GM23248 (cell line): ENCODE measurements at regions not wholly inside any gene's neighbourhood (a gene's known extent, or its start where the extent isn't known, plus 50 kb on each side); places are given as distances from the start of the nearest gene placed in this dataset.

ENCODE experiments used
- DNase-seq: peaks from one replicate; pipeline ENCODE4 v3.0.0-alpha.2; 2015
- H2AFZ ChIP-seq: fragments of 200-600 bp; sonication (generic); 2 replicates; pipeline ENCODE4 v1.6.1; 2016; ENCODE audit warnings: antibody characterized with exemption
- H3F3A ChIP-seq: fragments of 200-600 bp; sonication (generic); 2 replicates; pipeline ENCODE4 v1.6.1; 2016; ENCODE audit warnings: mild to moderate bottlenecking, antibody characterized with exemption, mixed run types; ENCODE audit not compliant: insufficient read depth
- H3K27ac ChIP-seq: fragments of 200-600 bp; sonication (generic); 2 replicates; pipeline ENCODE4 v1.5.1; 2016; ENCODE audit warnings: mild to moderate bottlenecking
- H3K27me3 ChIP-seq: fragments of 200-600 bp; sonication (generic); replicated peaks from 2 replicates; pipeline ENCODE4 v1.6.1; 2016; ENCODE audit warnings: mild to moderate bottlenecking; ENCODE audit not compliant: insufficient read depth
- H3K36me3 ChIP-seq: fragments of 200-600 bp; sonication (generic); 2 replicates; pipeline ENCODE4 v1.6.1; 2016; ENCODE audit warnings: low read depth, mild to moderate bottlenecking
- H3K4me1 ChIP-seq: fragments of 200-600 bp; sonication (generic); 2 replicates; pipeline ENCODE4 v1.6.1; 2016; ENCODE audit warnings: mild to moderate bottlenecking; ENCODE audit not compliant: insufficient read depth
- H3K4me2 ChIP-seq: fragments of 200-600 bp; sonication (generic); one replicate; pipeline ENCODE4 v1.6.1; 2016; ENCODE audit warnings: mild to moderate bottlenecking; ENCODE audit not compliant: unreplicated experiment
- H3K4me3 ChIP-seq: fragments of 200-600 bp; sonication (generic); 2 replicates; pipeline ENCODE4 v1.5.1; 2016; ENCODE audit warnings: mild to moderate bottlenecking
- H3K79me2 ChIP-seq: fragments of 200-600 bp; sonication (generic); 2 replicates; pipeline ENCODE4 v1.6.1; 2016; ENCODE audit warnings: mild to moderate bottlenecking; ENCODE audit not compliant: insufficient read depth
- H3K9ac ChIP-seq: fragments of 200-600 bp; sonication (generic); 2 replicates; pipeline ENCODE4 v1.6.1; 2016; ENCODE audit warnings: mild to moderate bottlenecking
- H3K9me2 ChIP-seq: fragments of 200-600 bp; sonication (generic); 2 replicates; pipeline ENCODE4 v1.6.1; 2016; ENCODE audit warnings: mixed run types, mild to moderate bottlenecking, moderate library complexity; ENCODE audit not compliant: insufficient read depth
- H3K9me3 ChIP-seq: fragments of 200-600 bp; sonication (generic); one replicate; pipeline ENCODE4 v1.6.1; 2017; ENCODE audit warnings: low read depth
- H4K20me1 ChIP-seq: fragments of 200-600 bp; sonication (generic); 2 replicates; pipeline ENCODE4 v1.6.0; 2016; ENCODE audit not compliant: insufficient read depth
- EZH2 ChIP-seq: fragments of 200-600 bp; sonication (generic); IDR thresholded peaks from 2 replicates; pipeline ENCODE4 v1.6.1; 2018; ENCODE audit warnings: antibody characterized with exemption, mild to moderate bottlenecking; ENCODE audit not compliant: insufficient read depth, poor library complexity, severe bottlenecking
- EZH2phosphoT487 ChIP-seq: fragments of 200-600 bp; sonication (generic); IDR thresholded peaks from 2 replicates; pipeline ENCODE4 v1.6.1; 2018; ENCODE audit warnings: antibody characterized with exemption, moderate library complexity, mild to moderate bottlenecking, low read depth; ENCODE audit not compliant: insufficient read depth
- WGBS, 2 experiments: methylation state at CpG; one replicate each; pipeline ENCODE4 v1.1.6; 2015 to 2017; ENCODE audit warnings: low lambda C conversion rate in 2 of 2, low coverage in 1 of 2; ENCODE audit errors: missing lambda C conversion rate in 2 of 2; 5-methylcytosine and 5-hydroxymethylcytosine counted together
- in situ Hi-C: fragments of 300-500 bp; cut with MboI; formaldehyde crosslinking; loops from 2 replicates; pipeline ENCODE4 v1.15.0; 2020

GRCh38 chr3:76561494-76562236 lies 478.2 kb upstream of the ROBO2 start:
- DNase-seq: no peak
- H3K36me3 ChIP-seq: no peaks in the 10 kb centered on the region
- WGBS, 2 experiments: 61 to 67% methylated on average over 2 of the region's 2 CpGs
- H3K4me2 ChIP-seq: no peak overlapping the region
- no peaks in the 10 kb centered on the region for H3K4me1 ChIP-seq
- no peaks in the 10 kb centered on the region for H3K79me2 ChIP-seq
- H2AFZ ChIP-seq: no peak overlapping the region
- no peak overlapping the region for H3K4me3 ChIP-seq
- in situ Hi-C loops: loop anchor here (10.0 kb wide), 1 partner anchor 197 kb away; no protein-coding TSS in a partner anchor
- H3K9me3 ChIP-seq: no peaks in the 10 kb centered on the region
- H3K9me2 ChIP-seq: no peaks in the 10 kb centered on the region
- H3K9ac ChIP-seq: no peak overlapping the region
- no peaks in the 10 kb centered on the region for H3K27me3 ChIP-seq
- no peaks in the 10 kb centered on the region for H3F3A ChIP-seq
- no peaks in the 10 kb centered on the region for H4K20me1 ChIP-seq
- TF ChIP-seq EZH2 (no peak), EZH2phosphoT487 (no peak)
- no peak overlapping the region for H3K27ac ChIP-seq

GRCh38 chr3:76565496-76566210 lies 474.2 kb upstream of the ROBO2 start:
- no peaks in the 10 kb centered on the region for H3K4me1 ChIP-seq
- in situ Hi-C loops: loop anchor here (10.0 kb wide), 1 partner anchor 201 kb away; no protein-coding TSS in a partner anchor
- no peaks in the 10 kb centered on the region for H3K27me3 ChIP-seq
- no peaks in the 10 kb centered on the region for H3K9me2 ChIP-seq
- H2AFZ ChIP-seq: peak overlapping the region; percentile 40; the same call in 1 of the 2 replicates
- no peaks in the 10 kb centered on the region for H3F3A ChIP-seq
- H3K79me2 ChIP-seq: no peaks in the 10 kb centered on the region
- 44 to 45% methylated on average over 5 of the region's 5 CpGs for WGBS, 2 experiments
- H3K36me3 ChIP-seq: no peaks in the 10 kb centered on the region
- DNase-seq: no peak
- no peak overlapping the region for H3K4me2 ChIP-seq
- no peak overlapping the region for H3K27ac ChIP-seq
- no peaks in the 10 kb centered on the region for H4K20me1 ChIP-seq
- H3K9ac ChIP-seq: no peak overlapping the region
- TF ChIP-seq EZH2phosphoT487 (no peak), EZH2 (no peak)
- no peak overlapping the region for H3K4me3 ChIP-seq
- no peaks in the 10 kb centered on the region for H3K9me3 ChIP-seq

DNA sequence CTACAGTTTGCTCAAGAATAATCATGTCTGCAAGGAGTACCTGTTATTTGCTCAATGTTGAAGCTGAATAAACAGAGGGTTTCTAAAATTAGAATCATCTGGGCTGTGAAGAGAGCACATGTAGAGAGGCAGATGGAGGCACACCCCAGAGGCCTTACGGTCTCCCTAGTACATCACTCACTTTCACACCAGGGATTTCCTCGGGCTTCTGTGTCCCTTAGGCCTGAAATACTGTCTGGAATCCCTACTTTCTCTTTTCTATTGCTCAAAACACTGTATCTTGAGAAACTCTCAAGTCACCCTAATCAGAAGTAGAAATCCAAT lies 473.7 kb upstream of the ROBO2 start:
- Histone ChIP-seq H3K27me3 (no peaks in the 10 kb centered on the region), H3K27ac (no peak overlapping the region), H3K4me1 (no peaks in the 10 kb centered on the region), H3K4me2 (no peak overlapping the region), H3K9me2 (no peaks in the 10 kb centered on the region), H3K79me2 (no peaks in the 10 kb centered on the region), H4K20me1 (no peaks in the 10 kb centered on the region), H2AFZ (no peak overlapping the region; the same call in 1 of the 2 replicates), H3K36me3 (no peaks in the 10 kb centered on the region), H3K4me3 (no peak overlapping the region), H3K9ac (no peak overlapping the region), H3K9me3 (no peaks in the 10 kb centered on the region), H3F3A (no peaks in the 10 kb centered on the region)
- no peak for DNase-seq
- 63 to 73% methylated on average over 2 of the region's 2 CpGs for WGBS, 2 experiments
- TF ChIP-seq EZH2 (no peak), EZH2phosphoT487 (no peak)
- in situ Hi-C loops: loop anchor here (10.0 kb wide), 1 partner anchor 201 kb away; no protein-coding TSS in a partner anchor

DNA sequence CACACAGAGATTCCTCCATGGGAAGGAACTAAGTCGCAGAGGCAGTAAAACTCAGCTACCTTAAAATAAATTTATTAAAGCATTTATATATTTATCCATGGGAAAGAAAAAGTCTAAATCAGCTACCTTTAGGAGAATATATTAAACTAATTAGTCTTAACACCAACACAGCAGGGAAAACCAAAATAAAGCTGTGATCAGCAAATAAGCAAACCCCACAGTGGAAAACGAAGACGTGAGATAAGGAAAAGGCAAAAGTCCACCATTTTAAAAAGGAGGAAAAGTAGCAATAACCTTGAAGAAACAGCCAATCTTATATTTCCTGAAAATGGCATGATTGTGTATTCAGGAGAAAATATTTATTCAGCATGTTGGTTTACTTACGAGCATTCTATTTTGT lies 473.0 kb upstream of the ROBO2 start:
- no peaks in the 10 kb centered on the region for H3K27me3 ChIP-seq
- TF ChIP-seq EZH2 (no peak), EZH2phosphoT487 (no peak)
- no peak for DNase-seq
- no peaks in the 10 kb centered on the region for H3K36me3 ChIP-seq
- no peaks in the 10 kb centered on the region for H3K9me3 ChIP-seq
- no peaks in the 10 kb centered on the region for H3K4me1 ChIP-seq
- in situ Hi-C loops: loop anchor here (10.0 kb wide), 1 partner anchor 202 kb away; no protein-coding TSS in a partner anchor
- WGBS, 2 experiments: 98 to 99% methylated on average over 4 of the region's 4 CpGs
- no peaks in the 10 kb centered on the region for H3K79me2 ChIP-seq
- H2AFZ ChIP-seq: no peak overlapping the region
- H3K4me2 ChIP-seq: no peak overlapping the region
- H3K9me2 ChIP-seq: no peaks in the 10 kb centered on the region
- no peaks in the 10 kb centered on the region for H4K20me1 ChIP-seq
- H3K4me3 ChIP-seq: no peak overlapping the region
- H3K27ac ChIP-seq: no peak overlapping the region
- H3K9ac ChIP-seq: no peak overlapping the region
- H3F3A ChIP-seq: no peaks in the 10 kb centered on the region
